ENCODE measurements at regions not wholly inside any gene's neighbourhood (a gene's known extent, or its start where the extent isn't known, plus 50 kb on each side); places are given as distances from the start of the nearest gene placed in this dataset.
"Not testable (repeated sequence)": the region's sequence is repeated elsewhere in the genome, so short reads cannot be mapped to it uniquely, and the experiment has no call there.

DNA sequence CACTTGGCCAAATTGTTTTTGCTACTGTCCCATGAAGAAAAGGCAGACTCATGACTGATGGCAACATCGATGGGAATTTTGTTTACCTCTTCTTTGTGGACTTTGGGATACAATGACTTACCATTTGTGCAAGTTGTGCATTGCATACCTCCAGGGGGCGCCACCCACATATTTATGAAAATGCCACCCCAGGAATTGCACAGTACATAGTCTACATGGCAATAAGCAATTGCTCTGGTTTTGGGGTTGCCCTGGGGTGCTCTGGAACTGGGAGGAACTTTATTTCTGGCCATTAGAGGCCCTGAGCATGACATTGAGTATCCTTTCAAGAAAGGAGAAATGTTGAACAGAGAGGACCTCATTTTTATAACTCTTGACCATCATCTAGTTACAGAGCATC, 109.1 kb upstream of the ZNF195 start:
- H3K27me3 Mint-ChIP-seq; H3K27ac Mint-ChIP-seq; H3K4me3 Mint-ChIP-seq; H3K27me3 ChIP-seq (ENCODE audit: insufficient read depth, low read length); H3K4me1 Mint-ChIP-seq; POLR2A ChIA-PET (ENCODE audit: partially characterized antibody); H3K4me3 ChIP-seq (ENCODE audit: low read length in 2 of 2); H3K36me3 ChIP-seq (ENCODE audit: insufficient read depth, low read length); H3K4me1 ChIP-seq (ENCODE audit: insufficient read depth, low read length); H3K36me3 Mint-ChIP-seq; CTCF ChIA-PET (ENCODE audit: partially characterized antibody); H3K27ac ChIP-seq (ENCODE audit: low read depth, low read length); H3K9me3 Mint-ChIP-seq; H3K9me3 ChIP-seq (ENCODE audit: control insufficient read depth in 1 of 2, low read length in 2 of 2): not testable (repeated sequence)
- intact Hi-C loops (cut with micrococcal nuclease) = loop anchor here (10.0 kb wide), 1 partner anchor 77 kb away; no protein-coding TSS in a partner anchor
- peak in 3 of 5 donors; percentile 11 to 23 (median 19) for DNase-seq

DNA sequence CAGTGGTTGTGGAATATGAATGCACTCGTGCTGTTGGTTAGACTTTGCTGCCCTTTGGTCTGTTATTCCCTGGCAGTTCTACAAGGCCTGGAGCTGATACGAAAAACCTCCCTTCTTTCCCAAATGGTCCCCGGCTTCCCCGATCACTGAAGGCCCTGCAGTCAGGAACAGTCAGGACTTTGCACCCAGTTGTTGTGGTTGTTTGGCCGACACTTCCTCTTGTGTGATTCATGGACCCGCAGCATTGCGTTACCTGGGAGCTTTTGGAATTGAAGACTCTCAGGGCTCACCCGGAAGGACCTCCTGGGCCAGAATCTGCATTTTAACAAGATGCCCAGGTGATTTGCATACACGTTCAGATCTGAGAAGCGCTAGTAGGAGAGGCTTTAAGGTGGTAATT, 106.8 kb upstream of the ZNF195 start:
- DNase-seq; H3K27ac ChIP-seq (ENCODE audit: low read depth, low read length); H3K36me3 ChIP-seq (ENCODE audit: insufficient read depth, low read length); H3K4me1 Mint-ChIP-seq; H3K4me3 ChIP-seq (ENCODE audit: low read length in 2 of 2); H3K9me3 ChIP-seq (ENCODE audit: control insufficient read depth in 1 of 2, low read length in 2 of 2); H3K9me3 Mint-ChIP-seq; H3K36me3 Mint-ChIP-seq; POLR2A ChIA-PET (ENCODE audit: partially characterized antibody); H3K4me3 Mint-ChIP-seq; H3K27me3 Mint-ChIP-seq; CTCF ChIA-PET (ENCODE audit: partially characterized antibody); H3K4me1 ChIP-seq (ENCODE audit: insufficient read depth, low read length); H3K27me3 ChIP-seq (ENCODE audit: insufficient read depth, low read length): not testable (repeated sequence)
- peak overlapping the region in 1 of 7 donors; percentile 24 for H3K27ac Mint-ChIP-seq
- intact Hi-C loops (cut with micrococcal nuclease) = loop anchor here (10.0 kb wide), 1 partner anchor 79 kb away; no protein-coding TSS in a partner anchor

DNA sequence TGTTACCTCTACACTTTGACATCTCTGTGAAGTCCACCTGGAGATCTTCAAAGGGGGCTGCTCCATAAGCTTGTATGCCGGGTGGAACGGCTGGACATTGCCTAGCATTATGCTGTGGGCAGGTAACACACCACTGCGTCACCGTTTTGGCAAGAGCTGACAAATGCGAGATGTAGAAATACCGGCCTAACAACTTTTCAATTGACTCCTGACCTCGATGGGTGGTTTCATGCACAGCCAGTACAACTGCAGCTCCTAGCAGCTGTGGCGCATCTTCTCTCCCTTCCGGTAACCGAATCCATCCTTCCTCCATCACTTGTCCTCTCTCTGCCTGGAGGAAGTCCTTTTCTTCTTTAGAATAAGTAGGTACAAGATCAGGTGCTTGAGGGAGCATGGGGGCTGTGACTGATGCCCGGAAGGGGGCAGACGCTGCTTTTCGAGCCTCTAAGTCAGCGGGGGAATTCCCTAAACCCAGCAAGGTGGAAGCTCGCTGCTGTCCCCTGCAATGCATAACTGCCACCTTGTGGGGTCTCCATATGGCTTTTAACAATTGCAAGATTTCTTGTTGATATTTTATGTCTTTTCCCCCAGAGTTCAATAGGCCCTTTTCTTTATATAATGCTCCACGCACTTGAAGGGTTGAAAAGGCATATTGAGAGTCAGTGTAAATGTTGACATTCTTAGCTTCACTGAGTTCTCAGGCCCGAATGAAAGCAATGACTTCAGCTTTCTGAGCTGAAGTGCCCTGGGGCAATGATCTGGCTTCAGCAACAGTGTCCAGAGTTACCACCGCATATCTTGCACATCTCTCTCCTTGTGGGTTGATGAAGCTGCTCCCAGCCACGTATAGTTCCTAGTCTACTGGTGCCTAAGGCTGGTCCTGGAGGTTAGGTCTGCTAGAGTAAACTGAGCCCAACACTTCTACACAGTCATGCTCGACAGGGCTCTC, 98.3 kb upstream of the ZNF195 start:
- H3K27me3 Mint-ChIP-seq; H3K4me1 ChIP-seq (ENCODE audit: insufficient read depth, low read length); H3K36me3 ChIP-seq (ENCODE audit: insufficient read depth, low read length); H3K4me3 ChIP-seq (ENCODE audit: low read length in 2 of 2); H3K4me1 Mint-ChIP-seq; H3K27ac ChIP-seq (ENCODE audit: low read depth, low read length); H3K9me3 Mint-ChIP-seq; H3K9me3 ChIP-seq (ENCODE audit: control insufficient read depth in 1 of 2, low read length in 2 of 2); intact Hi-C loops (cut with micrococcal nuclease); POLR2A ChIA-PET (ENCODE audit: partially characterized antibody); H3K27me3 ChIP-seq (ENCODE audit: insufficient read depth, low read length); H3K4me3 Mint-ChIP-seq; H3K36me3 Mint-ChIP-seq; DNase-seq: not testable (repeated sequence)
- peak overlapping the region in 1 of 7 donors; percentile 8 for H3K27ac Mint-ChIP-seq
- CTCF ChIA-PET (ENCODE audit: partially characterized antibody) = interaction anchor here (1.8 kb wide), 1 partner anchor 133 kb away, joined by 6 read pairs; no protein-coding TSS in a partner anchor

DNA sequence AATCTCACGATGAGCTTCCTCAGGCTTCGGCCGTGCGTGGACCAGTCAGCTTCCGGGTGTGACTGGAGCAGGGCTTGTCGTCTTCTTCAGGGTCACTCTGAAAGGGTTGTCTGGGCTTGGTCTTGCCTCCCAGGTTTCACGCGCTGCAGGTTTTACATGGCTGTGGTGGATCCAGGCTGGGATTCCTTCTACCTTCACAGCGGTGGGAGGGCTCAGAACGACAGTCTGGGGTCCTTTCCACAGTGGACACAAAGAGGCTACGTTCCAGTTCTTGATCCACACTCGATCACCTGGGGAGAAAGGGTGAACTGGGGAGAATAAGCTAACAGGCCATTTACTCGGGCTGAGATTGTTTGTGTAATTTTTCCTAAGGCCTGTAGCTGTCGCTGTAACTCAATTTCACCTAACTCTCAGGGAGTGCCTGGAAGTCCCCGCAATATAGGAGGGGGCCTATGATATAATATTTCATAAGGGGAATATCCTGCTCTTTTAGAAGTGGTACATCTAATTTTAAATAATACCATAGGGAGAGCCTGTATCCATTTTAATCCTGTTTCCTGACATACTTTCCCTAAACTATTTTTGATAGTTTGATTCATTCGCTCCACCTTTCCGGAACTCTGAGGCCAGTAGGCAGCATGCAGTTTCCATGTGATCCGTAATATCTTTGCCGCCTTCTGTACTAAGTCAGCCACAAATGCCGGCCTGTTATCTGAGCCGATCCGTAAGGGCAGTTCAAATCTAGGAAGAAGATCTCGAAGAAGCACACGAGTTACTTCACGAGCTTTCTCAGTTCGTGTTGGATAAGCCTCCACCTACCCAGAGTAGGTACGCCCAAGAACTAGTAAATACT, 97.4 kb upstream of the ZNF195 start:
- CTCF ChIA-PET (ENCODE audit: partially characterized antibody) = interaction anchor here (1.8 kb wide), 1 partner anchor 134 kb away, joined by 6 read pairs; no protein-coding TSS in a partner anchor
- H3K4me1 ChIP-seq (ENCODE audit: insufficient read depth, low read length); H3K4me3 ChIP-seq (ENCODE audit: low read length in 2 of 2); H3K9me3 ChIP-seq (ENCODE audit: control insufficient read depth in 1 of 2, low read length in 2 of 2); H3K36me3 Mint-ChIP-seq; H3K36me3 ChIP-seq (ENCODE audit: insufficient read depth, low read length); DNase-seq; H3K27ac Mint-ChIP-seq; H3K4me1 Mint-ChIP-seq; H3K27me3 ChIP-seq (ENCODE audit: insufficient read depth, low read length); POLR2A ChIA-PET (ENCODE audit: partially characterized antibody); H3K27ac ChIP-seq (ENCODE audit: low read depth, low read length); intact Hi-C loops (cut with micrococcal nuclease); H3K27me3 Mint-ChIP-seq; H3K9me3 Mint-ChIP-seq; H3K4me3 Mint-ChIP-seq: not testable (repeated sequence)

DNA sequence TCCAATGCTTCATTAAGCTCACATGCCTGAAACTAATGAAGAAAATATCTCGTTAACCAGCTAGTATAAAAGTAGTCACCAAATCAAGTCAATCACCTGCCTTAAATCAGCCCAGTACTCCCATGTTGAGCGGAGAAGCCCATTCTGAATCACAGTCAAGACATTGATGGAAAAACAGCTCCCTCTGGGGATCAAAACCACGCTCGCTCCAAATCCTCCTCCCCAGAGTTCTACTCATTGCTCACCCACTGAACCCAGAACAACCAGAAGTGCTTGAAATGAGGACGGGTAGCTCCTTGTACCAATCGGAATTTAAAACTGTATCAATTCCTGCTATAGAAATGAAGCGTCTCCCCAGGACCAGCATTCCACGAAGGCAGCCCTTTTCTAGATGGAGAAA, 90.0 kb upstream of the ZNF195 start:
- H3K4me3 Mint-ChIP-seq; H3K4me1 Mint-ChIP-seq; H3K4me3 ChIP-seq (ENCODE audit: low read length in 2 of 2); H3K36me3 Mint-ChIP-seq; CTCF ChIA-PET (ENCODE audit: partially characterized antibody); H3K27me3 ChIP-seq (ENCODE audit: insufficient read depth, low read length); DNase-seq; H3K36me3 ChIP-seq (ENCODE audit: insufficient read depth, low read length); H3K9me3 ChIP-seq (ENCODE audit: control insufficient read depth in 1 of 2, low read length in 2 of 2); H3K27ac Mint-ChIP-seq; intact Hi-C loops (cut with micrococcal nuclease); H3K27ac ChIP-seq (ENCODE audit: low read depth, low read length); H3K4me1 ChIP-seq (ENCODE audit: insufficient read depth, low read length); POLR2A ChIA-PET (ENCODE audit: partially characterized antibody); H3K9me3 Mint-ChIP-seq: not testable (repeated sequence)
- peaks cover 4 to 19% of the 10 kb centered on the region in 2 donors for H3K27me3 Mint-ChIP-seq

DNA sequence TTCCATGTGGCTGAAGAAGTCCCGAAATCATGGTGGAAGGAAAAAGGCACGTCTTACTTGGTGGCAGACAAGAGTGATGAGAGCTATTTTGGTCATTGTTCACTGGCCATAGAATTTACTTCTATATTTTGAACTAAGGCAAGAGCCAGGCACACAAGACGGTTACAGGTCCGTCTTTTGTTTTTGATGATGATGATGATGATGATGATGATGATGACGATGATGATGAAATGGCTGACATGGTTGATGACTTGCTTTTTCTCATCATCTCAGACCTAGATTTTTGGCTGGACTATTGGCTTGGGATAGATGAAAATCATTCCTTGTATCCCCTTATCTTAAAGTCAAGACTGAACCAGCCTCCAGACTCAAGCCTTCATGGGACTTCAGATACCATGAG, 88.7 kb upstream of the ZNF195 start:
- POLR2A ChIA-PET (ENCODE audit: partially characterized antibody) = not testable (repeated sequence)

DNA sequence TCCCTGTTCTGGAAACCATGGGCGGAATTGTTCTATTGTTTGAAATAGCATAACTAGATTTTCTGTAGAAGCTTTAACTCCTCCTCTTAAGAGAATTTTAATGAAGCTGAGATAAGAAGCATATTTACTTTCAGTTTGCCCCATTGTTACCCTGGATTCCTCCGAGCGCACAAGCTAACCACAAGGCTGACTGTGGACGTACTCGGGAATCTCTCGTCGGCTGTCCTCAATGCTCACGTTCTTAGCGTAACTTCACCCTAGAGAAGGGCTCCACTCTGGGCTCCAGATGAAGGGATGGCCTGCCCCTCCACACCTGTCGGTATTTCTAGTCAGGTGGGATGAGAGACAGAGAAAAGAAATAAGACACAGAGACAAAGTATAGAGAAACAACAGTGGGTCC, 76.7 kb upstream of the ZNF195 start:
- H3K36me3 ChIP-seq (ENCODE audit: insufficient read depth, low read length); H3K9me3 Mint-ChIP-seq; H3K27me3 ChIP-seq (ENCODE audit: insufficient read depth, low read length); H3K36me3 Mint-ChIP-seq; CTCF ChIA-PET (ENCODE audit: partially characterized antibody); H3K27me3 Mint-ChIP-seq; H3K9me3 ChIP-seq (ENCODE audit: control insufficient read depth in 1 of 2, low read length in 2 of 2); H3K4me3 ChIP-seq (ENCODE audit: low read length in 2 of 2); POLR2A ChIA-PET (ENCODE audit: partially characterized antibody); DNase-seq; H3K4me1 ChIP-seq (ENCODE audit: insufficient read depth, low read length); H3K27ac ChIP-seq (ENCODE audit: low read depth, low read length): not testable (repeated sequence)
- peak overlapping the region in 4 of 7 donors; percentile 7 to 58 (median 42) for H3K27ac Mint-ChIP-seq
- intact Hi-C loops (cut with micrococcal nuclease) = loop anchor here (2.0 kb wide), 1 partner anchor 33 kb away; no protein-coding TSS in a partner anchor
- peaks cover 10 to 13% (median 12%) of the 10 kb centered on the region in 4 donors for H3K4me1 Mint-ChIP-seq
- peak overlapping the region; percentile 42 to 79 (median 70) for H3K4me3 Mint-ChIP-seq

More for the DNA sequence above, 88.7 kb upstream of the ZNF195 start:
- H3K27ac ChIP-seq (ENCODE audit: low read depth, low read length); H3K27me3 ChIP-seq (ENCODE audit: insufficient read depth, low read length); H3K36me3 ChIP-seq (ENCODE audit: insufficient read depth, low read length); H3K4me1 ChIP-seq (ENCODE audit: insufficient read depth, low read length); H3K4me1 Mint-ChIP-seq; DNase-seq; H3K9me3 ChIP-seq (ENCODE audit: control insufficient read depth in 1 of 2, low read length in 2 of 2); H3K4me3 Mint-ChIP-seq; CTCF ChIA-PET (ENCODE audit: partially characterized antibody); H3K9me3 Mint-ChIP-seq; H3K36me3 Mint-ChIP-seq; H3K27ac Mint-ChIP-seq; H3K4me3 ChIP-seq (ENCODE audit: low read length in 2 of 2); intact Hi-C loops (cut with micrococcal nuclease): not testable (repeated sequence)
- H3K27me3 Mint-ChIP-seq = peaks cover 4 to 18% of the 10 kb centered on the region in 2 donors
